Gastrocnemius medialis (tissue), 4 donors: ENCODE measurements at regions not wholly inside any gene's neighbourhood (a gene's known extent, or its start where the extent isn't known, plus 50 kb on each side); places are given as distances from the start of the nearest gene placed in this dataset.

ENCODE experiments used
- CTCF ChIP-seq, 5 experiments: fragments of 450-650 bp in 3 of 5; fragments of 200-600 bp in 2 of 5; sonication (generic) in 2 of 5; IDR thresholded peaks in 4 of 5; conservative IDR thresholded peaks in 1 of 5; 1 replicate in 4 of 5; 2 replicates in 1 of 5; pipeline ENCODE4 v1.5.1; 2016 to 2019; ENCODE audit warnings: antibody characterized with exemption in 5 of 5, mild to moderate bottlenecking in 3 of 5, moderate library complexity in 3 of 5
- POLR2A ChIP-seq, 2 donors: fragments of 450-650 bp; IDR thresholded peaks; one replicate each; pipeline ENCODE4 v1.6.1; 2017; ENCODE audit warnings: antibody characterized with exemption in 2 of 2, mild to moderate bottlenecking in 2 of 2, moderate library complexity in 2 of 2

GRCh38 chr5:121688781-121689180 is 162.9 kb upstream of the FTMT start:
- TF ChIP-seq CTCF (IDR thresholded peaks at IDR 0.05 in 4 of 5, conservative IDR thresholded peaks at IDR 0.05 in 1 of 5) (no peak), POLR2A (IDR thresholded peaks at IDR 0.05) (no peak)
